ENCODE measurements at regions not wholly inside any gene's neighbourhood (a gene's known extent, or its start where the extent isn't known, plus 50 kb on each side); places are given as distances from the start of the nearest gene placed in this dataset.

DNA sequence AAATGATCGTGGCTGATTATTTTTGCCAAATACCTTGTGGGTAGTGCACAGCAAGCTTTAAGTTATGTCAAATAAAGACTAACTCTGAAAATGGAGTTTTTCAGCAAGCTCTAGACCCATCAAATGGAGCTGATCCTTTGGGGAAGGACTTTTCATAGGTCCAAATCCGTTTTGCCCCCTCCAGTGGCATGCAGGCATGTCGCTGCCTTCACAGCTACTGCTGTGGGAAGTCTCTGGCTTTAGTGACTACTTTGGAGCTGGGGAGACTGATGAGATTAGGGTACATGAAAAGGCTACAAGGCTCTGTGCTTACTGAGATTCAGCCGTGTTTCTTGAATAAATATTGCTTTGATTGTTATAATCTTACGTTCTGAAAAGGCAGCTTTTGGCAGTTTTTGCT, 106.6 kb upstream of the HS3ST1 start:
- TF ChIP-seq CTCF (IDR thresholded peaks at IDR 0.05) = no peak
- TF ChIP-seq ZFX (IDR thresholded peaks at IDR 0.05; ENCODE audit: borderline replicate concordance) = no peak
